Superior temporal gyrus (tissue), 1 donor: ENCODE measurements at regions not wholly inside any gene's neighbourhood (a gene's known extent, or its start where the extent isn't known, plus 50 kb on each side); places are given as distances from the start of the nearest gene placed in this dataset.
"Not testable (repeated sequence)": the region's sequence is repeated elsewhere in the genome, so short reads cannot be mapped to it uniquely, and the experiment has no call there.

ENCODE experiments used
- DNase-seq: peaks from one replicate; pipeline ENCODE4 v3.0.0-alpha.2; 2016; ENCODE audit errors: extremely low spot score

GRCh38 chr4:148550788-148551187 lies 108.6 kb upstream of the NR3C2 start:
- DNase-seq, result no peak

DNA sequence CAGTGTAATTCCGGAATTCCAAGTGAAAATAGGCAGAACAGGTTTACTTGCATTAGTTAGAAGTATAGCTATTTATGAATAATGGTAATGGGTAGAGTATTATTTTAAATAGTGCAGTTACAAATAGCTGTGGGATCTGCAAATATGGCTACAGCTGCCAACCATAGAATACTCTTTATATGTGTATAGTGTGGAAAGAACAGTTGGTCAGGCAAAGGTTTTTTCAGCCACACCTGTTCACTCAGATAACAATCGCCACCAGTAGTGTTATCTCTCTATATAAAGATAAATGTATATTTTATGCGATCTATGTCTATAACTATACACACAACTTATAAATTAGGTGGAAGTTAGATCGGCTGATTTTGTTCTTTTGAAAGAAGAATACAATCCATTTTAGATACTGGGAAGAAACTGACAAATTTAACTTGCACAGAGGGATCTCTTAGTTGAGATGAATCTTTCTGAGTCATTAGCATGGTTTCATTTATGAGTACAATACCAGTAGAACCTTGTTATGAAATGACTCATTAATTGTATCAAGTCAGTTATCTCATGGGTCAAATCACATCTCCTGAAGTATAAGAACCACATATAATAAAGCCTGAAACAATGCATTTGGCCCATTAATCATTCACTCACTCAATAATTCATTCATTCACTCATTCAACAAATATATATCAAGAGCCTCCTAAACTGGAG lies 100.9 kb upstream of the NR3C2 start:
- no peak for DNase-seq

GRCh38 chr4:148540622-148541326 lies 98.6 kb upstream of the NR3C2 start:
- no peak for DNase-seq

GRCh38 chr4:148539387-148539786 lies 97.2 kb upstream of the NR3C2 start:
- no peak for DNase-seq

DNA sequence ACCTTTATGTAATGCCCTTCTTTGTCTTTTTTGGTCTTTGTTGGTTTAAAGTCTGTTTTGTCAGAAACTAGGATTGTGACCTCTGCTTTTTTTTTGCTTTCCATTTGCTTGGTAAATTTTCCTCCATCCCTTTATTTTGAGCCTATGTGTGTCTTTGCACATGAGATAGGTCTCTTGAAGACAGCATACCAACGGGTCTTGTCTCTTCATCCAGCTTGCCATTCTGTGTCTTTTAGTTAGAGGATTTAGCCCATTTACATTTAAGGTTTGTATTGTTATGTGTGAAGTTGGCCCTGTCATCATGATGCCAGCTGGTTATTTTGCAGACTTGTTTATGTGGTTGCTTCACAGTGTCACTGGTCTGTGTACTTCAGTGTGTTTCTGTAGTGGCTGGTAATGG lies 91.6 kb upstream of the NR3C2 start:
- not testable (repeated sequence) for DNase-seq

- DNase-seq, result no peak
These were observed 87.9 kb upstream of the NR3C2 start for GRCh38 chr4:148530114-148530513.

- DNase-seq, result no peak
These were observed 85.4 kb upstream of the NR3C2 start for GRCh38 chr4:148527571-148527970.

- no peak for DNase-seq
These were observed 80.8 kb upstream of the NR3C2 start for GRCh38 chr4:148522995-148523394.

DNA sequence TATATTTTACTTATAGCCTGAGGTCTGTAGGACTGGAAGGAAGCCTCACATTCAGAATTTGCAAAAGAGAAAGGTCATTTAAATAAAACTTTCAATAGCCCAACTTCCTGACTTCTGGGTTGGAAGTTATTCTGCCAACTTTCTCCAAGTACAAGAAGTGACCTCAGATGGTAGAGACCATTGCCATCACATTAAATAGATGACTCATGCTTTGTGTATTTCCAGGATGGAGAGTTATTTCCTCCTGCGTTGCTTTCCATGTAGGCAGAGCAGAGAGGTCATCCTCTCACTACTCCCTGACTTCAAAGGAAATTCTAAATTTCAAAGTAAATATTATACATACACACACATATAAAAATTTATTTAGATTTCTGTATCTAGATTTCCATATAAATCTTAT lies 73.0 kb upstream of the NR3C2 start:
- DNase-seq, result no peak

GRCh38 chr4:148514581-148514980 lies 72.4 kb upstream of the NR3C2 start:
- no peak for DNase-seq

- DNase-seq, result no peak
These were observed 71.8 kb upstream of the NR3C2 start for GRCh38 chr4:148514041-148514440.

- no peak for DNase-seq
These were observed 68.0 kb upstream of the NR3C2 start for GRCh38 chr4:148510211-148510610.

- no peak for DNase-seq
These were observed 61.5 kb upstream of the NR3C2 start for GRCh38 chr4:148503681-148504080.

DNA sequence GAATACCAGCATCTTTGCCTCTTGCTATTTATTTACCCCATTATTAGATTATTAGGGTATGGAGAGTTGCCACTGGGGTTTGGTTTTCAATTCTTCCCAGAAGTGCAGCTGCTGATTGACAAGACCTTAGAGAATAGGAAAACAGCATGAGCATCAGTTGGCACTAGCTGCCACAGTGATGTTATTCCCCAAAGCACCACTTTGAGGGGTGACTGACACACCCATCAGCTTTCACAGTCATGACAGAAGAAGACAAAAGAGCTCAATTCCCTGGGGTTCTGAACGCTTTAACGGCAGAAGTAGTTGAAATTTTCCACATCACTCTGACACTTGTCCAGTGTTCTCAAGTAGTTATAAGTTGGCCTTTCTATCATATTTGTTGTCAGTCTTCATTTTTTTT lies 55.0 kb upstream of the NR3C2 start:
- DNase-seq, result no peak

DNA sequence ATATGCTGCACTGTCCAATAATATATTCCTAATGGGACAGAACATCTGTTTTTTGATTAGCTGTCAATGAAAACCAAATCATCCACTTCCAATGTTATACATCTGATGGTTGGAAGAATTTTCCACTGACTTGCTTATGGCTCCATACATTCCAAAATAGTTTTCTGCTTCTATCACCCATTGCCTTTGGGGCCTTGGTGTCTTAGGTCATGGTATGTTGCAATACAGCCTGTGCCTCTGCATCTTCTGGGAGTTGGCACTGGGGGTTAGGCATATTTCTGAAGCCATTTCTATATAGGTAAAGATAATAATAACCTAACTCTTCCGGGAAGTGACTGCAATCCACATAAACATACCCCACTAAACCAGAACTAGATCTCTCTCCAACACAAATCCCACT lies 53.2 kb upstream of the NR3C2 start:
- no peak for DNase-seq
